ENCODE measurements at regions not wholly inside any gene's neighbourhood (a gene's known extent, or its start where the extent isn't known, plus 50 kb on each side); places are given as distances from the start of the nearest gene placed in this dataset.

DNA sequence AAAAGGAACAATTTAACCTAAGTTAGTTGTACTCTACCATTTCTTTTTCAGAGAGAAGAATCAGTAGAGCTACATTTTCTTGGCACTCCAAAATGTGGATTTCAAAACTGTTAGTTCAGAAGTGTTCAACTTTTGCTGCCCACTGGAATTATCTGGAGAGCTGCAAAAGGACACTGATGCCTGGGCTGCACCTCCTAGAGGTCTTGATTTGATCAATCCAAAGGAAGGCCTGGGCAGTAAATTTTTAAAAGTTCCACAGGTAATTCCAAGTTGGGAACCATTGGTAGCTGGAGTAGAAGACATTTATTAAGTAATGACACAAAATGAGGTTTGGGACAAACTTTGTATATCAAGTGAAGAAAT is 79.3 kb upstream of the HMCN1 start:
- TF ChIP-seq, protein P1, sequence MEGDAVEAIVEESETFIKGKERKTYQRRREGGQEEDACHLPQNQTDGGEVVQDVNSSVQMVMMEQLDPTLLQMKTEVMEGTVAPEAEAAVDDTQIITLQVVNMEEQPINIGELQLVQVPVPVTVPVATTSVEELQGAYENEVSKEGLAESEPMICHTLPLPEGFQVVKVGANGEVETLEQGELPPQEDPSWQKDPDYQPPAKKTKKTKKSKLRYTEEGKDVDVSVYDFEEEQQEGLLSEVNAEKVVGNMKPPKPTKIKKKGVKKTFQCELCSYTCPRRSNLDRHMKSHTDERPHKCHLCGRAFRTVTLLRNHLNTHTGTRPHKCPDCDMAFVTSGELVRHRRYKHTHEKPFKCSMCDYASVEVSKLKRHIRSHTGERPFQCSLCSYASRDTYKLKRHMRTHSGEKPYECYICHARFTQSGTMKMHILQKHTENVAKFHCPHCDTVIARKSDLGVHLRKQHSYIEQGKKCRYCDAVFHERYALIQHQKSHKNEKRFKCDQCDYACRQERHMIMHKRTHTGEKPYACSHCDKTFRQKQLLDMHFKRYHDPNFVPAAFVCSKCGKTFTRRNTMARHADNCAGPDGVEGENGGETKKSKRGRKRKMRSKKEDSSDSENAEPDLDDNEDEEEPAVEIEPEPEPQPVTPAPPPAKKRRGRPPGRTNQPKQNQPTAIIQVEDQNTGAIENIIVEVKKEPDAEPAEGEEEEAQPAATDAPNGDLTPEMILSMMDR (IDR thresholded peaks at IDR 0.05; ENCODE audit: extremely low read depth in 1 of 2, insufficient read depth in 1 of 2, low read depth in 1 of 2, low read length in 2 of 2), result no peak
- TF ChIP-seq FOS (IDR thresholded peaks at IDR 0.05; ENCODE audit: borderline replicate concordance, insufficient read depth, low read length) (no peak), JUN (IDR thresholded peaks at IDR 0.05; ENCODE audit: borderline replicate concordance, insufficient read depth, insufficient read length, low read depth) (no peak), POLR2AphosphoS5 (IDR thresholded peaks at IDR 0.05; ENCODE audit: insufficient read depth, low read depth, low read length) (no peak), EZH2 (IDR thresholded peaks at IDR 0.05; ENCODE audit: borderline replicate concordance, low read depth, low read length, severe bottlenecking) (no peak), MYC (IDR thresholded peaks at IDR 0.05; ENCODE audit: low read depth, low read length) (no peak), POLR2A (IDR thresholded peaks at IDR 0.05; ENCODE audit: low read depth, low read length) (no peak)

Data from endothelial cell of umbilical vein (primary cell).